ENCODE measurements at regions not wholly inside any gene's neighbourhood (a gene's known extent, or its start where the extent isn't known, plus 50 kb on each side); places are given as distances from the start of the nearest gene placed in this dataset.
"Not testable (repeated sequence)": the region's sequence is repeated elsewhere in the genome, so short reads cannot be mapped to it uniquely, and the experiment has no call there.

DNA sequence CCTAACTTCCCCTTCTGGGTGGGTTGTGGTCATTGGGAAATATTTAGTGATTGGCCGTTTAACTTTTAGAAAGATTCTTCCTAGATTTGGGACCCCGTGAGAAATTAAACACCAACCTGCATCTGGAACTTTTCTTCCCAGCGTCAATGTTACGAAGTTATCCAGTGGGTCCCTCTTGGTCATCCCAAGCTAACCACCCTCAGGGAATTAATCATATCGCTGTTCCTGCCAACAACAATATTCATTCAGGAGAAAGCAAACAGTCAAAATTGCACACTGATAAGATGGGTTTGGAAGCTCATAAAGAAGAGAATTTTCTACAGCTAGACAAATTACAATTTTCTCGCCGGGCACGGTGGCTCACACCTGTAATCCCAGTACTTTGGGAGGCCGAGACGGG lies 121.2 kb upstream of the STX18 start:
- DNase-seq, result no peak

DNA sequence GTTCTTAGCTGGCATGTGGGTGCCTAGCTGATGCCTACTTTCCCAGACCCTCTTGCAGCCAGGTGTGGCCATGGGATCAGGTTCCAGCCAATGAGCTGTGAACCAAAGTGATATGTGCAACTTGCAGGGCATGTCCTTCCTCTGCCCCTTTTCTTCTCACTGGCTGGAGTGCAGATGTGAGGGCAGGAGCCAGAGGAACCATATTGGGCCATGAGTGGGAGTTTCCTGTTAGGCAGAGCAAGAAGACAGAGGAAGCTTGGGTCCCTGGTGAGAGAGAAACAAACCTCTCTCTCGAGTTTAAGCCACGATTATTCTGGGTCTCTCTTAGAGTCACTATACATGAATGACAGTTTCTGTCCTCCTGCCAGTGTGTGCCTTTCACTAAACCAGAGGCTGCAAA lies 120.4 kb upstream of the STX18 start:
- no peak for DNase-seq

DNA sequence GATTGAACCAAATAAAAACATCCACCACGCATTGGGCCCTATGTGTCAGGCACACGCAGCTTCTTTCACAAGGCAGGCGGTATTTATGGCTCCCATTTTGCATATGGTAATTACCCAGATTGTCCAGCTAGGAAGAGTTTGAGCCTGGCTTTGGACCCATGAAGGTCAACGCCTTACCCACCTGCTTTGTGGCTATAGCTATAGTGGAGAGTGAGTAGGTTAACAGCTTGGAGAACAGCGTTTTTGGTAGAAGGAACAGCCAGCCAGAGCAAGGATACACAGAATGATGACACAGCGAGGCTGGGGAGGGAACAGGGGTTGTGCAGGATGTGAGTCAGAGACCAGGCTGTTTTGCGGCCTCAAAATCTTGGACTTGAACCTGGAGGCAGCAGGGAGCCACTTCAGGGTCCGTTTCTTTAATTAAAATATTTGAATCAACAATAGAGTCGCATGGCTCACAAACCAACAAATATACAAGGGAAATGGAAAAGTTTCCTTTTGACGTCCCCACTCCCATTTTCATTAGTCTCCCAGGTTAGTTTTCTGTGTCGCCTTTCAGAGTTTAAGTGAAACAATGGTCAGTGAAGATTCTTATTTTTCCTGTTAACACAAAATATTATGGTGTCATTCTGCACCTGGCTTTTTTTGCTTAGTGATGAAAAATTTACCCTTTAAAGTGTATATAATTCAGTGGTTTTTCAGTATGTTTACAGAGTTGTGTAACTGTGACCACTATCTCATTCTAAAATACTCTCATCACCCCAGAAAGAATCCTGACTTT lies 118.2 kb upstream of the STX18 start:
- DNase-seq, result no peak

DNA sequence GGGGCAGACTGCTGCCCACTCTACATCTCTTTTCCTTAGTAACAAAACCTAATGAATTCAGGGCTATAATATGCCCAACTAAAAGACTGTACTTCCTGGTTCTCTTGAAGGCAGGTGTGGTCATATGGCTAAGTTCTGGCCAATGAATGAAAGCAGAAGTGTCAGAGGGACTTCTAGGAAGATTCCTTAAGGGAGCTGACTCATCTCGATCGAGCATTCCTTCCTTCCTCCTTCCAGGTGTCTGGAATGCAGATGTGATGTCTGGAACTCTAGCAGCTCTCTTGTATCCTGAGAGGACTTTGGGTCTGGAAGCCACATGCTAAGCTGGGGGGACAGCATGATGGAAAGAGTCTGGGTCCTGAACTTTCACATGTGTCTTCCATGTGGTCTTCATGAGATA lies 116.2 kb upstream of the STX18 start:
- no peak for DNase-seq

DNA sequence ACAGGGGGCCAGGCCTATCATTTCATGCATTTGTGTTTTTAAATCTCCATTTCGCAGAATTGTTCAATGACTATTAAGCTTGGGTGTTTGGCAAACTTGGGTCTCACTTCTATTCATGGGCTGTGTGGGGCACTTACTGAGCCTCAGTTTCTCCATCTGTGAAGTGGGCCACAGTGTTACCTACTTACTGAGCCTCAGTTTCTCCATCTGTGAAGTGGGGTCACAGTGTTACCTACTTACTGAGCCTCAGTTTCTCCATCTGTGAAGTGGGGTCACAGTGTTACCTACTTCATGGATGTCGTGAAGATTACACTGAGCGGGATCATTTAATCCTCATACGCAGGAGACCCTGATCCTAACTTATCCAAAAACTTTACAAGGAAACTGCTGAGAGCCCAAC lies 115.1 kb upstream of the STX18 start:
- DNase-seq, result no peak

DNA sequence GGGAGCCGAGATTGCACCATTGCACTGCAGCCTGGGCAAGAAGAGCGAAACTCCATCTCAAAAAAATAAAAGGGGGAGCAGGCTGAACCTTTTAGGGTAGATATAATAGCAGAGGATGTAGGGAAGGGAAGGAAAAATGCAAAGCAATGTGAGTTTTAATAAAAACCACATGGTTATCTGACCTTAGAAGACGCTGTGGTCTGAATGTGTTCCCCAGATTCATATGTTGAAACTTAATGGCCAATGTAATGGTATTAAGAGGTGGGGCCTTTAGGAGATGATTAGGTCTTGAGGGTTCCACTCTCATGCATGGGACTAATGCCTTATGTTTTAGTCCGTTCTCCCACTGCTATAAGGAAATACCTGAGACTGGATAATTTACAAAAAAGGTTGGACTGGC lies 114.1 kb upstream of the STX18 start:
- DNase-seq, result no peak

DNA sequence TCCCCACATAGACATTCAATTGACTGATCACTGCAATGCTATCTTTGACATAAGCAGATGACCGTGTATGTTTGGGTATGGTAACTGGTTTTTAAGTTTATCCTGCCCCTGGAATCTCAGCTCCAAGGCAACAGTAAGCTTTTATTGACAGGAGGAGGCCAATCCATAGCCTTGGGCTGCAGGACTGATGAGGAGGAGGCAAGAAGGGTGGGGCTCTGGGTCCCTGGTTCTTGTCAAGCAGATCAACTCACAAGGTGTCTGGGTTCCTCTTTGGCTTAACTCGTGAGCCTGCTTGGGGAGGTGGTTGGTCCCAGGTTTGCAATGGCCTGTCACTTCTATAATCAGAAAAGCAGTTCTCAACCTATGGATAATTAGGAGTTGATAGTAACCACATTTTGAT lies 113.2 kb upstream of the STX18 start:
- no peak for DNase-seq

DNA sequence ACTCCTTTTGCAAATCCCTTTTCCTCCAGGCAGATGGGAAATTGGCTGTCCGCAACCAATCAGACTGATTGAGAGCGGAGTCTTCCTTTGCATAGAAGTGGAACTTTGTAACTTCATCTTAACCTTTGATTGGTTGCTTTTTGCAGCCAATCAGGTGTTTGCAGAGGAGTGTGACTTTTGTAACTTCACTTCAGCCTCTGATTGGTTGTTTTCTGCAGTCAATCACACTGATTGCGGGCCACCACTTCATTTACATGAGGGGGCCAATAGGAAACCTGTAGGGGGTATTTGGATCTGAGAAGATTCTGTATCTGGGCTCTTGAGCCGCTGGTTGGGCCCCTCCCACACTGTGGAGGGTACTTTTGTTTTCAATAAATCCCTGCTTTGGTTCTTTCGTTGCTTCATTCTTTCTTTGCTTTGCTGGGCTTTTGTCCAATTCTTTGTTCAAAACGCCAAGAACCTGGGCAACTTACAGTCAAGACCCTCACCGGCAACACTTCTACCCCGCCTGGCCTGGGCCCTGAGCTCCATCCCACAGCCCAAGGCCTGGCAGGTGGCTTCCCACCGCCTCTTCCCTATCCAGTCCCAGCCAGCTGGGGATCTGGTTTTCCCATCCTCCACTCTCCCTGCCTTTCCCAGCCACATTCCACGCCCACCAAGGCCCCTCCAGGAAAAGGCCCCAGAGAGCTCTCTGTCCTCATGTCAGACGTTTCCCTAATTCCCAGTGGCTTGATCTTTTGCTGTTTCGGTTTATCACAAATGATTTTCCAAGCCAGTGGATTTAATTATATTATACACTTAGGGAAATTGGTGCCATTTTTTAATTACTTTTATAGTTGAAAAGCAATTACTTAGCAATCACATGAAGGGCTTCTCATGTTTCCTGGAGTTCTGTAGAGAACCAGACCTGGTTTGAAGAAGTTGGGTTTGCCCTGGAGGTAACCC lies 110.2 kb upstream of the STX18 start:
- no peak for DNase-seq

DNA sequence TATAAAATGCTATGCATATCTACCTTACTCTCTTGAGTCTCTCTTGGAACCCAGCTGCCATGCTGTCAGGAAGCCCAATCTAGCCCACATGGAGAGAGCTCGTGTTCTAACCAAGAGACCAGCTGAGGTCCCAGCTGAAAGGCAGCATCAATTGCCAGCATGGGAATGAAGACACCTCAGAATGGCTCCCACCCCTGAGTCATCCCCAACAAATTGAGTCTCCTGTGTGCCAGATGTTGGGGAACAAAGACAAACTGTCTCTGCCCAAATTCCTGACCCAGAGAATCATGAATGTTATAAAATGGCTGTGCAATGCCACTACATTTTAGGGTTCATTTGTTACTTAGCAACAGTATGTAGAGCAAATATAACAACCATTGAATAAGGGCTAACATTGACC lies 105.2 kb upstream of the STX18 start:
- DNase-seq, result no peak

DNA sequence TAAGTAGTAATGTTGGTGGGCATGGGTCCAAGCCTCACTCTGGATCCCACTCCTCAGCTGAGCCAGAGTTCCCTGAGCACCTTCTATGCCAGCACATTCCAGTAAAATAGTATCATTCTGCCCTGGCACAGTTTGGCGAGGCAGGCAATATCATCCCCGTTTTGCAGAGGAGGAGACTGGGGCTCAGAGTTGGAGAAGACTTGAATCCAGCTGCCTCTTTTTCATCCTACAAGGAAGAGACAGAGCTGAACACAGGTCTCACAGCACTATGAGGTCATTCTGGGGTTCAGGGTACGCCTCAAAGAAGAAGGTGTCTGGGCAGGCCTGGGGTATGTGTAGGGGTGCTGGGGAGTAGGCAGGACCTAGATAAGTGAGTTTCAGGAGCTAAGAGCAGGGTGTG lies 103.9 kb upstream of the STX18 start:
- no peak for DNase-seq

DNA sequence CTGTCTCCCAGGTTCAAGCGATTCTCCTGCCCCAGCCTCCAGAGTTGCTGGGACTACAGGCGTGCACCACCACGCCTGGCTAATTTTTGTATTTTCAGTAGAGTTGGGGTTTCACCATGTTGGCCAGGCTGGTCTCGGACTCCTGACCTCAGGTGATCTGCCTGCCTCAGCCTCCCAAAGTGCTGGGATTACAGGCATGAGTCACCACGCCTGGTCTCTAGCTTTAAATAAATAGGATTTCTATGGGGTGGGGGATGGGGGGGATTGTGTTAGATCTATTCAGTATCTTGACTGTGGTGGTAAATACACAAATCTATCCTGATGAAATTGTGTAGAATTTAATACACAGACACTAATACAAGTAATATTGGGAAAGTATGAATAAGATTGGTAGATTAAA lies 102.4 kb upstream of the STX18 start:
- DNase-seq, result not testable (repeated sequence)

DNA sequence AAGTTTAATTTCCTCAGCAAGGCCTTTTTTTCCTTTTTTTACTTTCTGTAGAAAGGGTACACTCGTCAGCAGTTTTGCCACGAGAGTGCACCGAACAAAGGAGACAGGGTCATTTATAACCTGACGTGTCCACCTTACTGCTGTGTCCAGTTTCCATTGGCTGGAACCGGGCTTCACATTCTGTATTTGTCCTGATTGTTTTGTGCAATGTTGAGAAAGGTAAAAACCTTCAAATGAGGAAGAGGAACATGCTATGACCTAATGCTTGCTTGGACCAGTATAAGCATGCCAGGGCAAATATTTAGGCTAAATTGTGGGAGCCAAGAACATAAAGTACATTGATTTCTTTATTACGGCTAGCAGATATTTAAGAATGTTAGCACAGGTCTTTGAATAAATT lies 101.9 kb upstream of the STX18 start:
- not testable (repeated sequence) for DNase-seq

DNA sequence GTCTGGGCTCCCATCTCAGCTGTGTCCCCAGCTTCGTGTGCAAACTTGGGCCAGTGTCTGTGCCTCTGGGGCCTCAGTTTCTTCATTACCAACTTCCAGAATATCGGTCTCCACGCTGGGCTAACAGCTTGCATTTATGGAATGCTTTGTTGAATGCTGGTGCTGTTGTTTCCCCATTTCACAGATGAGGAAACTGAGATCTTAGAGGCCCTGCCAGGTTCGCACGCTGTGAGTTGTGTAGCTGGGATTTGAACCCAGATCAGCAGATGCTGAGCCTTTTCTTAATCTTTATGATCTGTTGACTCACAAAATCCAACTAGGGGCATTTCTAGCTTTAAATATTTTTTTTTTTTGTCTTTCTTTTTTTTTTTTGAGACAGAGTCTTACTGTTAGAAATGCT lies 101.5 kb upstream of the STX18 start:
- DNase-seq, result no peak

DNA sequence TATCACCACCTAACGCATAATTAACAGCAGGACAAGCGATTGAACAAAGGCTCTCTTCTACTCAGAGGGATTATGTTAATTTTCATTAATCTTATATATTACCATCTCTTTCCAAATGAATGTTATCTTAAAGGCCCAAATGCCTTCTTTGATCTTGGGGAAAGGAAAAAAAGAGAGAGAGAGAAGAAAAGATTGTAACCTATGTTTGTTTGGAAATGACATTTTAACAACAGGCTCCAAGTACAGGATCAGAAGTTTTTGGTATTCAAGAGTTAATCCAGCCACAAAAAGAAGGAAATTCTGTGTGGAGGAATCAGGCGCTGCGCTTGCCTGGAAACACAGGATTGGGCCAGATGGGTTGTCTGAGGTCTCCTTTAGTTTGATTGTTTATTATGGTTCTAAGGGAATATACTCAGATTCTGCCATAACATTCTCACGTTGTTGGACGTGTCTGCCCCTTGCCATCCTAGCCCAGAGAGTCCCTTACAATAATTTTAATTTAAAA lies 100.7 kb upstream of the STX18 start:
- DNase-seq, result no peak

DNA sequence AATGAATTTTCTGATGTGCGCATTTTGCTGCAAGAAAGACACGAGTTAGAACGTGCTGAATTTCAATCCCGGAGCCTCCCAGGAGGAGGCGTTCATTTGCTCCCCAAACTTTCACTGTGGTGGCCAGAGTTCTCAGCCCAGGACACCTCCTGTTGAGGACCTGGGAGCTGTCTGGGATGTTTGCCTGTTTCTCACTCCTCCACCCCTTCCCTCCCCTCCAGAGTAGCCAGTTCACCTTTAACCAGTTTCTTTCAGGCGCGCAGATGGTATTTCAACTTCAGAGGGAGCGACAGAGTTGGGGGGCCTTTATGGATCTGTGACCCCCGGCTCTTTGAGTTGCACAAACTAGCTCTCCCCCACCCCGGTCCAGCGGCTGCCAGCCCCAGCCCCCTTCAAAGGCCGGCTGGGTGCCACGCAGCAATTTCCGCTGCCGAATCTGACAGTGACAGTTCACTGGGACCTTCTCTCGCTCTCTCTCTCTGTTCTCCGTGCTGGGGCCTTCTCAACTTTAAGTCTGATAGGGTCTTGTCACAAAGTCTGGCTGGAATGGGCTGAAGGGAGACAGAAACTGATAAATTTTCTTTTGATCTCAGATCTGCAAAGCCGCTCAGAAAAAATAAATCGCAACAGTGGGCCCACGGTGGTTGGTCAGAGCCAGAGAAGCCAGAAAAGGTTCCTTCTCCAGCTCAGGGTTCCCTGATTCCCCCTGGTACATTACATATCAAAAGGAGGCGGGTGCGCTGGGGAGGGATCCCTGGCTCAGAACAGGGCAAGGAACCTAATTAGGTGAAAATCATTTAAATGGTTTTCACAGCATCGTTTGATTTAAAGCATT lies 100.0 kb upstream of the STX18 start:
- no peak for DNase-seq

DNA sequence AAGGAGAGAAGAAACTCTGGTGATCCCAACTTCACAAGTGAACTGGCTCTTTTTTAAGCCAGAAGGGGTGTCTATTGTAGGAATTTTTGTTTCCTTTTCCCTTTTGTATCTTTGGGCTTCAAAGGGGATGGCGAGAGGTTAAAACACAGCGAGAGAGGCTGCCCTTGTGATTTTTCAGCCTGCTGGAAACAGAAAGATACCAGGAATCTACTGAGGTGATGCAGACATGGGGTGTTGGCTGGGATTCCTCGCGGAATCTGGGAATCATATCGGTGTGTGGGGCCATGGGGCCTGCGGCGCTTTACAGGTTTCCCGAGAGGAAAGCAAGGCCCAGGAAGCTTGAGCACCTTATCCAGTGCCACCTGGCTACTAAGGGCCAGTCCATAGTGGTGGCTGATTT lies 99.4 kb upstream of the STX18 start:
- no peak for DNase-seq

DNA sequence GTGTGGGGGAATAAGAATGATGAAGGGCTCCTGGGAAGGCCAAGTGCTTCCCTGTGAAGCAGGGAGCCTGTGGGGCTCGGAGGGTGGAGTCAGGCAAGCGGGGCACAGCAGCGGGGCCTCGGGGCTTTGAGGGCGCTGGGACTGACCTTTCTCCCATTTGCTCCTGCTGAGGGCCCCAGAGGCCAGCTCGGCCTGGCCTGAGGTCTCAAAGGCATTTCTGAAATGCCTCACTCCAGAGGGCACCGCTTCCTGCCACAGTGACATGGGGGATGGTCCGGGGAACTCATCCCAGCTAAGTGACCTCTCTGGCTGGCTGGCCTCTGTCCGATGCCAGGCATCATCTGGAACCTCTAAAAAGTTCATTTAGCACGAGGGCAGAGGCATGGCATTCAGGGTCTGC lies 98.8 kb upstream of the STX18 start:
- no peak for DNase-seq

DNA sequence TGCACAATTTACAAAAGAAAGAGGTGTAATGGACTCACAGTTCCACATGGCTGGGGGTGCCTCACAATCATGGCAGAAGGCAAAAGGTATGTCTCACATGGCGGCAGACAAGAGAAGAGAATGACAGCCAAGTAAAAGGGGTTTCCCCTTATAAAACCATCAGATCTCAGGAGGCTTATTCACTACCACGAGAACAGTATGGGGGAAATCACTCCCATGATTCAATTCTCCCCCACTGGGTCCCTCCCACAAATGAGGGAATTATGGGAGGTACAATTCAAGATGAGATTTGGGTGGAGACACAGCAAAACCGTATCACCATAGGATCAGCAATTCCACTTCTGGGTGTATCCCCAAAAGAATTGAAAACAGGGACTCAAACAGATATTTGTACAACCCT lies 97.5 kb upstream of the STX18 start:
- DNase-seq, result no peak

DNA sequence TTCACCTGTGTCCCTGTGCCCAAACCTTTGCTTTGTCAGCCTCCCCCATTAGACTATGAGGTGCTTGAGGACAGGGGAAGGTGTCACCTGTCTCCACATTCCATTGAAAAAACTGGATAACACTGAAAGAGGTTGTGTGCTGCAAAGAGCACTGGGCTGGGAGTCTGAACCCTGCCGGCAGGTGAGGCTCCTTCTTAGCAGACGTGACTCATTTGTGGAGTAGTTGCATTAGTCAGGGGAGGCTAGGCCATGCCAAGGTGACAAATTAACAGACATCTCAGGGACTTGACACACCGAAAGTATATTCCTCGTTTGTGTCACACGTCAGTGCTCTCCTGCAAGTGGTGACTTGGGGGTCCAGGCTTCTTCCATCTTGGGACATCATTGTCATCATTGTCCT lies 95.9 kb upstream of the STX18 start:
- no peak for DNase-seq

DNA sequence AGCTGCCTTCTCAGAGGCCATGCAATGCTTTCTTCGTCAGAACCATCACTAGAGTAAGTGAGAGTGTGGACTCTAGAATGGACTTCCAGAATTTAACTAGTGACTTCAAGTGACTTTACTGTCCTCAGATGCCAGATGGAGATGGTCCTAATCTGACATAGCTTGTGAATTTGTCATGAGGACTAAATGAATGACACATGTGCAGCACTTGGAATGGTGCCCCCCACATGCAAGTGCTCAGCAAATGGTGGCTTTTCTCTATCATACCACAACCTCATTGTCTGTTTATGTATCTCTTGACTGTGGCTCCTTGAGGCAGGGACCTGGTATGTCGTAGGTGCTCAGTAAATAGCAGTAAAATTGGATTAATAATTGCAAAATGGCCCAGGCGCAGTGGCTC lies 91.6 kb upstream of the STX18 start:
- no peak for DNase-seq

DNA sequence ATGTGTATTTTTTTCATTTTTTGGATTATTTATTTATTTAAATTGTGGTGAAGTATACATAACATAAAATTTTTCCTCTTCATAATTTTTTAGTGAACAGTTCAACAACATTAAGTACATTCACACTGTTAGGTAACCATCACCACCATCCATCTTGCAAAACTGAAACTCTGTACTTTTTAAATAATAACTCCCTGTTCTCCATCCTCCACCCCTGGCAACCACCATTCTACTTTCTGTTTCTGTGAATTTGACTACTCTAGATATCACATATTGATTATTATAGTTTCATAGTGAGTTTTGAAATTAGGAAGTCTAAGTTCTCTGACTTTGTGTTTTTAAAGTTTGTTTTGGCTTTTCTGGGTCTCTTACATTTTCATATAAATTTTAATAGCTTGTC lies 89.3 kb upstream of the STX18 start:
- DNase-seq, result no peak

DNA sequence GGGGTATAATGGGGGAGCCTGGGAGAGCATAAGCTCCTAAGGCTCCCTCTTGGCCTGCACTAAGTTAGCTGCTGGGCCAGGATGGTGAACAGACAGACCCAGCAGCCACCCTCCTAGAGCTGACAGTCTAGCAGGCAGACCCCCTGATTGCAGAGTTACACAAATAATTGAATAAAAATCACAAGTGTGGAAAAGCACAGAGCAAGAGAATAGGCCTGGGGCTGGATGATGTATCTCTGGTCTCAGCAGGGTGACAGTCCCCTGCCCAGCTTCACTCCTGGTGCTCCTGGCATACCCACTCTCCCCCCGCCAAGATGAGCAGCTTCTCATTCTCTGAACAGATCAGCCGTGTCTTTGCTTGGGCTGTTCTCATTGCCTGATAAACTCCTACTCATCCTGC lies 86.1 kb upstream of the STX18 start:
- DNase-seq, result no peak

DNA sequence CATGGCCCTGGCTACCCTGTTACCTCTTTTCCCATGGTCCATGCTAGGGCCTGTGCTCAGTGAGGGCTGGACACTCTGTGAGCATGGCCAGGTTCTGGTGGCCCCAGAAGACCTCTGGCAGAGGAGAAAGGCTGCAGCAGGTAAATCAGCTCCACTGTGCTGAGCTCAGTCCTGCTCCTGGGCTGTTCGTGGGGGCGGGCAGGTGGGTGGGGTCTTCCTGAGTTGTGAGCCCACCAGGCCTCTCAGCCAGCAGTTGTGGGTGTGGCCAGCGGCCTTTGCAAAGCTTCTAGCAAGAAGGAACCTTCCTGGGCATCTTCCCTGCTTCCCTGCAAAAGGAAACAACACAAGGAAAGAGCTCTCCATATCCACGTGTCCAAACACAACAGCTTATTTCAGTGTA lies 85.3 kb upstream of the STX18 start:
- DNase-seq, result no peak
